Lower leg skin (tissue), 3 donors: ENCODE measurements at regions not wholly inside any gene's neighbourhood (a gene's known extent, or its start where the extent isn't known, plus 50 kb on each side); places are given as distances from the start of the nearest gene placed in this dataset.

Experiments used
- CTCF ChIP-seq, 3 donors: fragments of 450-650 bp; IDR thresholded peaks; one replicate each; pipeline ENCODE4 v1.5.1; 2016; ENCODE audit warnings: antibody characterized with exemption in 3 of 3, mild to moderate bottlenecking in 3 of 3, moderate library complexity in 2 of 3
- POLR2A ChIP-seq, 2 donors: fragments of 450-650 bp; IDR thresholded peaks; one replicate each; pipeline ENCODE4 v1.6.1; 2016 to 2017; ENCODE audit warnings: antibody characterized with exemption in 2 of 2, mild to moderate bottlenecking in 1 of 2, moderate library complexity in 1 of 2

GRCh38 chr15:57857871-57858270, 151.4 kb downstream of the POLR2M start:
- TF ChIP-seq POLR2A (IDR thresholded peaks at IDR 0.05) (no peak), CTCF (IDR thresholded peaks at IDR 0.05) (no peak)
